CD4-positive, alpha-beta T cell treated with Interleukin-4 for 4 hours (primary cell): ENCODE measurements at regions not wholly inside any gene's neighbourhood (a gene's known extent, or its start where the extent isn't known, plus 50 kb on each side); places are given as distances from the start of the nearest gene placed in this dataset.
"Not testable (repeated sequence)": the region's sequence is repeated elsewhere in the genome, so short reads cannot be mapped to it uniquely, and the experiment has no call there.

ENCODE experiments used
- DNase-seq: peaks from one replicate; pipeline ENCODE4 v3.0.0-alpha.2; 2020

GRCh38 chr13:70612881-70613280, 504.6 kb upstream of the KLHL1 start:
- no peak for DNase-seq

GRCh38 chr13:70604448-70604847, 496.2 kb upstream of the KLHL1 start:
- no peak for DNase-seq

GRCh38 chr13:70593716-70594115, 485.5 kb upstream of the KLHL1 start:
- no peak for DNase-seq

- no peak for DNase-seq
Measured at GRCh38 chr13:70585109-70585508, 476.9 kb upstream of the KLHL1 start.

- no peak for DNase-seq
Measured at GRCh38 chr13:70580825-70581224, 472.6 kb upstream of the KLHL1 start.

GRCh38 chr13:70579941-70580340, 471.7 kb upstream of the KLHL1 start:
- no peak for DNase-seq

- no peak for DNase-seq
Measured at GRCh38 chr13:70571221-70571620, 463.0 kb upstream of the KLHL1 start.

- DNase-seq, result no peak
Measured at GRCh38 chr13:70568571-70568970, 460.3 kb upstream of the KLHL1 start.

- no peak for DNase-seq
Measured at GRCh38 chr13:70544706-70545105, 436.5 kb upstream of the KLHL1 start.

- DNase-seq, result no peak
Measured at GRCh38 chr13:70541451-70541850, 433.2 kb upstream of the KLHL1 start.

- DNase-seq, result no peak
Measured at GRCh38 chr13:70534466-70534865, 426.2 kb upstream of the KLHL1 start.

- DNase-seq, result no peak
Measured at GRCh38 chr13:70529652-70530051, 421.4 kb upstream of the KLHL1 start.

- DNase-seq, result no peak
Measured at GRCh38 chr13:70527599-70527998, 419.3 kb upstream of the KLHL1 start.

GRCh38 chr13:70523622-70524021, 415.4 kb upstream of the KLHL1 start:
- DNase-seq, result no peak

GRCh38 chr13:70520275-70521036, 412.2 kb upstream of the KLHL1 start:
- no peak for DNase-seq

GRCh38 chr13:70518081-70518480, 409.8 kb upstream of the KLHL1 start:
- DNase-seq, result no peak

GRCh38 chr13:70516226-70516625, 408.0 kb upstream of the KLHL1 start:
- no peak for DNase-seq

GRCh38 chr13:70511861-70512417, 403.7 kb upstream of the KLHL1 start:
- not testable (repeated sequence) for DNase-seq

- DNase-seq, result no peak
Measured at GRCh38 chr13:70505809-70506208, 397.6 kb upstream of the KLHL1 start.

- DNase-seq, result no peak
Measured at GRCh38 chr13:70502944-70503343, 394.7 kb upstream of the KLHL1 start.

- DNase-seq, result no peak
Measured at GRCh38 chr13:70490320-70490935, 382.2 kb upstream of the KLHL1 start.

GRCh38 chr13:70484931-70485330, 376.7 kb upstream of the KLHL1 start:
- no peak for DNase-seq

GRCh38 chr13:70483599-70484276, 375.5 kb upstream of the KLHL1 start:
- DNase-seq, result no peak

GRCh38 chr13:70473907-70474306, 365.7 kb upstream of the KLHL1 start:
- no peak for DNase-seq
